IPS-18c (cell line): ENCODE measurements at regions not wholly inside any gene's neighbourhood (a gene's known extent, or its start where the extent isn't known, plus 50 kb on each side); places are given as distances from the start of the nearest gene placed in this dataset.

Experiments
- H3K4me3 ChIP-seq: 2 replicates; pipeline ENCODE4 v1.7.0; 2013; ENCODE audit warnings: low read depth, mild to moderate bottlenecking, low read length, moderate library complexity; ENCODE audit not compliant: insufficient read depth
- H3K9me3 ChIP-seq: one replicate; pipeline ENCODE4 v1.6.1; 2013; ENCODE audit warnings: mild to moderate bottlenecking, low read length, moderate library complexity; ENCODE audit not compliant: control insufficient read depth, insufficient read depth

DNA sequence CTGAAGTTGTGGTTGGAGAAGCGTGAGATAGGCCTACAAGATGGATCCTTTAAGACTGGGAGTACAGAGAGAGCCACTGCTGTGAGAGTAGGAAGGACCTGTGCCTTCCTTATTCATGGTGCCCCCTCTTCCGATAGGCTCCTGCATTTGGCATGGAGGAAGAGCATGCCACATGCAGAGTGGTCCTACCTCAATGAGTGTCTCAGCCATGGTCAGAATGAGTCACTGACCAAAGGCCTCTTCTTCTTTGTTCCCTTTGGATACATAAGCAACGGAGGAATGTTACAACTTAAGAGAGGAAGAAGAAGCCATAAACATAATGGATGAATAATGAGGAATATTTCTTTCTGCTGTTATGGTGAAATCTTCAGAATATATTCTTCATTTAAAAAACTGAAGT, 681.2 kb upstream of the GRM7 start:
- Histone ChIP-seq H3K4me3 (no peak overlapping the region), H3K9me3 (no peaks in the 10 kb centered on the region)

DNA sequence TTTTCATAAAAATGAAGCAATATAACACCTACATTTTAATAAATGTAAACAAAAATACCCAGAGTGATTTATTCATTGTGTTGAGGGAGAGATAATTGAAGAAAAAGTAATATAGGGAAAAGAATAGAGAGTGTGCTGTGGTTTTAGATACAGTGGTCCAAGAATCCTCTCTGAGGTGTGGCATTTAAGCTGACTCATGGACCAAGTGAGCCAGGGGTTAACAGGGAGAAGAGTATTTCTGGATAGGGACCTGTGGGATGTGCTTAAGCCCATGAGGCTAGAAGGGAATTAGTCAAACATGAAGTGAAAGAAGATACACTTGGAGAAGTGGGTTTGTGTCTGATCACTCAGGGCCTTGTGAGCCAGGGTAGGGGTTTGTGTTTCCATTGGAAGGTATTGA, 680.7 kb upstream of the GRM7 start:
- no peak overlapping the region for H3K4me3 ChIP-seq
- H3K9me3 ChIP-seq, result no peaks in the 10 kb centered on the region

- no peaks in the 10 kb centered on the region for H3K9me3 ChIP-seq
- H3K4me3 ChIP-seq, result no peak overlapping the region
These were observed 678.4 kb upstream of the GRM7 start for GRCh38 chr3:6182476-6182875.

DNA sequence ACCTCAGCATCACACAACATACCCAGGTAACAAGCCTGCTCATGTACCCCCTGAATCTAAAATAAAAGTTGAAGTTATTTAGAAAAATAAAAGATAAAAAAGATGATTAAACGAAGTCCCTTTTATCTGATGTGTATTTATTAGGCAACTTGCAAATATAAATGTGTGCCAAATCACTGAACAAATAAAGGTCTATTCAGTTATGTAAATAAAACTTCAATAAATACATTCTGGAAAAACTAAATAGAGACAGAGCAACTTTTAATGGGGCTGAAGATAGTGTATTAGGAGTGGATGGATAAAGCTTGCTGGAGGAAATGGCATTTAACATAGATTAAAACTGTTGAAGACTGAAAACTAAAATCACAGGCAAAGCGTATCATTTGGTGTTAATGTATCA, 678.0 kb upstream of the GRM7 start:
- no peak overlapping the region for H3K4me3 ChIP-seq
- H3K9me3 ChIP-seq, result no peaks in the 10 kb centered on the region

- Histone ChIP-seq H3K9me3 (no peaks in the 10 kb centered on the region), H3K4me3 (no peak overlapping the region)
These were observed 671.5 kb upstream of the GRM7 start for GRCh38 chr3:6189384-6189783.

DNA sequence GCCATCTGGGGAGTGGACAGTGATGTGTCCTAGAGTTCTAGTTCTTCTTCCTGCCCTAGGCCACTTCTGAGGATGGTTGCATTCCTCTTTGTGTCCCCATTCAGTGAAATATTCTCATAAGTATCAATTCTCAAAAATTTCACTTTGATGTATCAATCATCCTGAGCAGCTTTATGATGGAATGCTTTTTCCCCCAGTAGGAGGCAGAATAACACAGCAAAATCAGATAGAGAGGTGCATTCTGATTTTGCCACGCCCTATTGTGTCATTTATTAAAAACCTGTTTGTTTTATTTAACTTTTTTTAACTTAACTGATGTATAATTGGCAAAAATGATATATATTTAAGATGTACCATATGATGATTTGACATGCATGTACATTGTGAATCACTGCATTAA, 656.0 kb upstream of the GRM7 start:
- no peaks in the 10 kb centered on the region for H3K9me3 ChIP-seq
- H3K4me3 ChIP-seq, result no peak overlapping the region

DNA sequence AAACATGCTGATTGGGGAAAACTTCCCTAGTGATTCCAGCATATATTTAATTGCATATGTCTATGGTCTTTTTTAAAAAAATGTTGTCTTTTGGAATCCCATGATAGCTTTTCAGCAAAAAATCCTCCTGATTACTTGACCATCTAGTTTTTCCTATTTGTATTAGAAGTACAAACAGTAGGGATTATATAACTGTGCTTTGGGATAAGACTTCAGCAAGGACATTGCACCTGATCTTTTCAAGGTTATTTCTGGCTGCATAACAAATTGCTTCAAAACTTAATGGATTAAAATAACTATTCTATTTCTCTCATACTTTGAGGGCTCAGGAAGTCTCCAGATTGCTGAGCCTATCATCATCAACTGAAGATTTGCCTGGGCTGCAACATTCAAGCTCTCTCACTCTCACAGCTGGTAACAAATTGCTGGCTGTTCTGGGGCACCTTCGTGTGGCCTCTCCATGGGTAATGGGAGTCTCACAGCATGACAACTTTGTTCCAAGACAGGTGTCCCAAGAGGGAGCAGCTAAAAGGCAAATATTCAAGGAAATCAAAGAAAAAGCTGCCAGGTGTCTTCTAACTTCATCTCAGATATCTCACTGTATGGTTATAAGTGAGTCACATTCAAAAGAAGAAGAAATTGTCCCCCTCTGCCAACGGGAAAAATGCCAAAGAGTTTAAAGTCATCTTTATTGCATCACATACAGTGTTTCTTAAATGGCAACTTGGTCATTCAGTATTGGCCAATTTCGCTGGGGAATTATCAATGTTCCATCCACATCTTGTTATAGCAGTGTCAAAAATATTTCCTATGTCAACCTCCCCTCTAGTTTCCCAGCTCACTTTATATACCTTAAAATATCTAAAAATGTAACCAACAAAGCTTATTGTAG, 644.5 kb upstream of the GRM7 start:
- H3K4me3 ChIP-seq, result no peak overlapping the region
- no peaks in the 10 kb centered on the region for H3K9me3 ChIP-seq

GRCh38 chr3:6220447-6220846, 640.5 kb upstream of the GRM7 start:
- no peak overlapping the region for H3K4me3 ChIP-seq
- H3K9me3 ChIP-seq, result no peaks in the 10 kb centered on the region

GRCh38 chr3:6222069-6222468, 638.8 kb upstream of the GRM7 start:
- H3K4me3 ChIP-seq, result no peak overlapping the region
- H3K9me3 ChIP-seq, result no peaks in the 10 kb centered on the region

DNA sequence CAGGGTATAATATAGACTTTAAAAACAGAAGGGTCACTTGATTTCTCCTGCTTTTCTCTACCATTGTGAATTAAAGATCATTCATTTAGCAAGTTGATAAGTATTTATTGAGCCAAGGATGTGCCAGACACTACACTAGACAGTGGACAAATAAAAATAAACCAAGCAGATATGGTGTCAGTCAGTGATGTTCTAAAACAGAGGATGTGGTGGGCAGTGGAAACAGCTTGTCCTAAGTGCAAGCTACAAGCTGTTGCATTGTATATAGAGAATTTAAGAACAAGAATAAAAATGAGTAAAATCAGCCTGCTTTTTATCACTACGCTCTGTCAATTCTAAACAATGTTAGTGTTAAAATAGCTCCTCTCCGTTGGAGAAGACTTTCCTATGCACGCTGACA, 637.3 kb upstream of the GRM7 start:
- H3K4me3 ChIP-seq, result no peak overlapping the region

GRCh38 chr3:6228958-6229683, 631.8 kb upstream of the GRM7 start:
- no peak overlapping the region for H3K4me3 ChIP-seq

More for the DNA sequence above, 637.3 kb upstream of the GRM7 start:
- no peaks in the 10 kb centered on the region for H3K9me3 ChIP-seq

GRCh38 chr3:6229778-6230410, 631.0 kb upstream of the GRM7 start:
- Histone ChIP-seq H3K9me3 (no peaks in the 10 kb centered on the region), H3K4me3 (no peak overlapping the region)

More at GRCh38 chr3:6228958-6229683, 631.8 kb upstream of the GRM7 start:
- no peaks in the 10 kb centered on the region for H3K9me3 ChIP-seq

DNA sequence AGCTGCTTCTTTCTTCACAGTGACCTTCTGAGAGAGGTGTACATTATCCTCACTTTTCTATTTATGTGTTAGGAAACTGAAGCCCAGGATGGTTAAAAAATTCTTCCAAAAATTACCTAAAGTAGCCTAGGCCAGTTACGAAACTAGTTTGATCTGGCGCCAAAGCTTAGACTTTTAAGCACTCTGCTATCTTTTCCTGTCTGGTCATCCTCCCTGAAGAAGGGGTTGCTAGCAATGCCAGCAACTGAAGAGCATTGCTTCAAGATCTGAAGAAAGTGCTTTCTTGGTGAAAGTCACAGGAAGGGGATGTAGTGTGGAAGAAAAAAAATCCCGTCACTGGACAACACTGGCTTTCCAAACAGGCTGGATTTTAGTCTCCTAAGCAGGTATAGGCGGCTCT, 618.8 kb upstream of the GRM7 start:
- Histone ChIP-seq H3K4me3 (no peak overlapping the region), H3K9me3 (peaks cover 2% of the 10 kb centered on the region)

GRCh38 chr3:6248528-6248927, 612.4 kb upstream of the GRM7 start:
- Histone ChIP-seq H3K9me3 (no peaks in the 10 kb centered on the region), H3K4me3 (no peak overlapping the region)

DNA sequence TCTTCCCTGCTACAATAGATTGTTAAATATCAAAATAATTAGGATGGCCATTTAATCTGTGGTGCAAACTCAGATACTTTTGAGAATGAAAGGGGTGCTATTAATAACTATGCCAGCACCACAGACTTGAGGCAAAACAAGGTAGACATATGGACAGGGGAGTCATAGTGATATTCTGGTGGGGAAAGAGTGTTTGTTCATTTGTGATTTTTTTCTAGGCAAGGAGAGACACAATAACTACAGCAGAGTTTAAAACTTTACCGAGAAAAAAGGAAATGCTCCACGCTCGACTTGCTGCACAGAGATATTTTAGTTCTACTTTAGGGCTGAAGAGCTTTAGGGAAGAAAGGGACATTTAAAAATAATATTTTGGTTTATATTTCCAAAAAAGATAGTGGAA, 611.2 kb upstream of the GRM7 start:
- Histone ChIP-seq H3K9me3 (no peaks in the 10 kb centered on the region), H3K4me3 (no peak overlapping the region)

DNA sequence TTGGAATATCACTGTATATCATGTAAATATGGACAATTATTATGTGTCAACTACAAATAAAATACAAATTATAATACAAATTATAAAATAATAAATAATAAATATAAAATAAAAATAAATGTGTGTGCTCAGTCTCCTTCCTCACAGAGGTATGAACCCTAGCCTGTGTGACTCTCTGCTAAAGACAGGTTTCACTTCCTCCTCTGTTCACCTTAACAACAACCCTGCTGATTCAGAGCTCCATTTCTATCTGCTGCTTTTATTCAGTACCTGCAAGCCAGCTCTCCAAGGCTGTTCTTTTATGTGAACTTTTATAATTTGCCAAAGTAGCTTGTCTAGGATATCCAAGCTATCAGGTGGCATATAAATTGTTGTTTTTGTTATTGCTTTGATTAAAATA, 610.7 kb upstream of the GRM7 start:
- no peak overlapping the region for H3K4me3 ChIP-seq
- H3K9me3 ChIP-seq, result no peaks in the 10 kb centered on the region

DNA sequence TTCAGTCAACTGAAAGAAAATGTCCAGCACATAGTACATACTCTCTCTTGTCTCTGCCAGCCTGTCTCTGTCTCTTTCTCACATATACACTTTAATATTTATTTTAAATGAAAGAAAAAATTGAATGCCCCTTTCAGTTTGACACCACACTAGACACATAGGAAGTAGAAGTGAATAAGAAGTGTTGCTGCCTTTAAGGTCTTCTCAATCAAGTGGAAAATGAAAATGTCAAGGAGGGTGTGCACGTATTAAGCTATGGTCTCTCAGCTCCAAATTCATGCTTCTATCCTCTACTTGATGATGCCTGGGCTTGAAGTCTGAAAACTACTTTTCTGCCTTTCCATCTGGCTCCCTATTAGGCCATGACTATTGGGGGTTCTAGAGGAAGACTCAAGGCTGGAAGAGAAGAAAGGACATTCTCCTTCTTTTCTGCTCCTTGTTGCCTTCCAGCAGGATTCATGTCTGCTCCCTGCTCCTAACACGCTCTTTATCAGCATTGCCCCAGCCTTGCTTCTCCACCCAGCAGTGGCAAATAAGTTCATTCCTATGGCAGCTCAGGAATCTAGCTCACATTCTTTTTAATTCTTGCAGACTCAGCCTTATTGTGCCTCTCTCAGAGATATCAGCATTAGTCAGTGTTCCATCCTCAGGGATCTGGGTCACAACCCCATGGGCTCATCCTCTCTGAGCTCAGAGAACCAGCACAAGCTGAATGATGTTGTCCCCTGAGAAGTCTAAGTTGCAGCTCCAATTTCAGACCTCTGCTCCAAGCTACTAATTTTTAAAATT, 609.1 kb upstream of the GRM7 start:
- Histone ChIP-seq H3K9me3 (no peaks in the 10 kb centered on the region), H3K4me3 (no peak overlapping the region)
